HG03066 (cell line): ENCODE measurements at regions not wholly inside any gene's neighbourhood (a gene's known extent, or its start where the extent isn't known, plus 50 kb on each side); places are given as distances from the start of the nearest gene placed in this dataset.
"Not testable (repeated sequence)": the region's sequence is repeated elsewhere in the genome, so short reads cannot be mapped to it uniquely, and the experiment has no call there.

Experiments
- ATAC-seq: cut with Tn5 transposase; IDR thresholded peaks from one replicate; pipeline ENCODE4 v1.9.1; 2021; ENCODE audit warnings: low read depth; ENCODE audit not compliant: unreplicated experiment

DNA sequence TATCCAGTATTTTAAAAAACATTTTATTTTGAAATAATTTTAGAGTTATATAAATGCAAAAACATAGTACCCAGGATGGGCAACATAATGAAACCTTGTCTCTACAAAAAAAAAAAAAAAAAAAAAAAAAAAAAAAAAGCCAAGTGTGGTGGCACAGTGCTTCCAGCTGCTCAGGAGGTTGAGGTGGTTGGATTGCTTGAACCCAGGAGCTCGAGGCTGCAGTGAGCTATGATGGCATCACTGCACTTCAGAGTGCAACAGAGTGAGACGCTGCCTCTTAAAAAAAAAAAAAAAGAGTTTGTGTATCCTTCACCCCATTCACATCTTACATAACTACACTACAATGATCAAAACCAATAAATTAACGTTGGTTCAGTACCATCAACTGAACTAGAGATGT is 115.6 kb upstream of the KIF26B start:
- ATAC-seq, result no peak

- ATAC-seq, result no peak
These were observed 118.7 kb upstream of the KIF26B start for GRCh38 chr1:245036102-245036501.

- no peak for ATAC-seq
These were observed 123.7 kb upstream of the KIF26B start for GRCh38 chr1:245031041-245031440.

DNA sequence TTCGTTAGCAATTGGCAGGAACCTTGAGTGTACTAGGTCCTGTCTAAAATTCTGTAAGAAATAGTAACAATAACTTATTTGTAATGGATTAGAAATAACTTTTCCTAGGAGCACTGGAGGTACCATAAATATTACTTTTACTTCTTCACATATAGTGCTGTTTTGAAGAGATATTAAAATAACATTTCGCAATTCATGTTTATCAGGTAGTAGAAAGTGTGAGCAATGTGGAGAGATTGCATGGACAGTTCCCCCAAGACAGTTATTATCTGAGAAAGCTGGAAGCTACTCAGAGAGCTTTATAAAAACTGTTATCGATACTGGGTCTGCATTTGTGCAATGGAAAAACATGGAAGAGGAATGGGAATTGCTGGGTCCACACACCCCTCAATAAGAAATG is 128.5 kb upstream of the KIF26B start:
- no peak for ATAC-seq

- ATAC-seq, result no peak
These were observed 129.3 kb upstream of the KIF26B start for GRCh38 chr1:245025525-245025924.

DNA sequence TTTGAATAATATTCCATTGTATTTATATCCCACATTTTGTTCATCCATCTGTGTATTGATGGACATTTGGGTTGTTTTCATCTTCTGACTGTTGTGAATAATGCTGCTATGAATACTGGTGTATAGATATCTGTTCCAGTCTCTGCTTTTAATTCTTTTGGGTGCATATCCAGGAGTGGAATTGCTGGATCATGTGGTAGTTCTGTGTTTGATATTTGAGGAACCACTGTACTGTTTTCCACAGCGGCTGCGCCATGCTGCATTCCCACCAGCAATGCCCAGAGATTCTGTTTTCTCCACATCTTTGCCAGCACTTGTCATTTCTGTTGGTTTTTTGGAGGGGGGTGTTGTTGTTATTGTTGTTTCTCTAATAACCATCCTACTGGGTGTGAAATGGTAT is 131.6 kb upstream of the KIF26B start:
- no peak for ATAC-seq

GRCh38 chr1:245019910-245020486 is 134.8 kb upstream of the KIF26B start:
- ATAC-seq, result no peak

- no peak for ATAC-seq
These were observed 138.1 kb upstream of the KIF26B start for GRCh38 chr1:245016700-245017099.

DNA sequence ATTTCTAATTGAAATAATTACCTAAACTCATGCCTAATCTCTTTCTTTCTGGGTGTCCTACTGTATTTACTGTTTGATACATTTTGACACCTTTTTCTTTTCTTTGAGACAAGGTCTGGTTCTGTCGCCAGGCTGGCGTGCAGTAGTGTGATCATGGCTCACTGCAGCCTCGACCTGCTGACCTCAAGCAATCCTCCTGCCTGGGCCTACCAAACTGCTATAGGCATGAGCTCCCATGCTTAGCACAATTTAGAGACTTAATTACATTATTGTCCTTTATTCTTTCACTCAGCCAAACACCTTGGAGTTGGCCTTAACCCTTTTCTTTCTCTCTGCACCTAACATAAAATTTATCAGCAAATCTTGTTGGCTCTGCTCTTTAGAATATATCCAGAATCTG is 139.8 kb upstream of the KIF26B start:
- ATAC-seq, result no peak

GRCh38 chr1:245014247-245015029 is 140.3 kb upstream of the KIF26B start:
- no peak for ATAC-seq

DNA sequence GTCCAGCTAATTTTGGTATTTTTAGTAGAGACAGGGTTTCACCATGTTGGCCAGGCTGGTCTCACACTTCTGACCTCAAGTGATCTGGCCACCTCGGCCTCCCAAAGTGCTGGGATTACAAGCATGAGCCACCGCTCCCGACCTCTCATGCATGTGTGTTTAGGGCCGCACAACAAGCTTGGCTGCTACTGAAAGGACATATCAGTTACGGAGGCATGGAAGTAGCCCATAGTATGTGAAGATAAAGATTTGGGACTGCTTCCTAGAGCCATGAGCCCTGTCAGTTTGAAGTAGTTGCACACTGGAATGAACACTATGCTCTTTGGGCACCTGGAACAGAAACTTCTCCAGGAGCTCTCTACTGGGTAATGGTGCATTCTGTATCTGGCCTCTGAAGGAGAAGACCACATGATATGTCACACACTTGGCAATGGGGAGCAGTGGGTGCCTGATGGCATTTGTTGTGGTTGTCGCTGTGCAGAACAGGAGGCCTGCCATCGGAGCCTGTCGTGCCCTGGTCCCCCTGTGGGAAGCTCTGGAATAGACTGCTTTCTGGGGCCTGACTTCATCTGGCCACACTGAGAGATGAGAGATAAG is 144.7 kb upstream of the KIF26B start:
- ATAC-seq, result no peak

- ATAC-seq, result no peak
These were observed 144.4 kb upstream of the HNRNPU start for GRCh38 chr1:245008761-245009160.

DNA sequence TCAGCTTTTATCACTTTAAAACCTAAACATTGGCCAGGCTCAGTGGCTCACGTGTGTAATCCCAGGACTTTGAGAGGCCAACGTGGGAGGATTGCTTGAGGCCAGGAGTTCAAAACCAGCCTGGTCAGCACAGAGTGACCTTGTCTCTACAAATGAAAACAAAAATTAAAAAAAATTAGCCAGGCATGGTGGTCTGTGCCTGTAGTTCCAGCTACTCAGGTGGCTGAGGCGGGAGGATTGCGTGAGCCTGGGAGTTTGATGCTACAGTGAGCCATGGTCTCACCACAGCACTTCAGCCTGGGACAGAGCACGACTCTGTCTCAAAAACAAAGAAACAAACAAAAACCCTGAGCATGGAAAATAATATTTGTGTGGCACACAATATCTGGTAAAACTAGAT is 143.5 kb upstream of the HNRNPU start:
- ATAC-seq, result no peak

DNA sequence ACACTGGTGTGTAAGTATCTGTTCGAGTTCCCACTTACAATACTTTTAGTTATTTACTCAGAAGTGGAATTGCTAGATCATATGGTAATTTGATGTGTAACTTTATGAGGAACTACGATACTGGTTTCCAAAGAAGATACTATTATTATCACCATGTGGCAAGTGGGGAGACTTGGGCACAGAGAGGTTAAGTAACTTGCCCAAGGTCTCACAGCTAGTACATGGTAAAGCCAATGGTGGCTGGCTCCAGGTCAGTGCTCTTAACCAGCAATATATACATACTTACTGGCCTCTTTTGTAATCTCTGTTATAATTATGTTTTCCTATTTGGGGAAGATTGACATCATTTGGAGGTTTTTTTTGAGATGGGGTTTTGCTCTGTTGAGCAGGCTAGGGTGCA is 138.9 kb upstream of the HNRNPU start:
- no peak for ATAC-seq

- no peak for ATAC-seq
These were observed 136.9 kb upstream of the HNRNPU start for GRCh38 chr1:245001252-245001651.

GRCh38 chr1:245000872-245001188 is 136.5 kb upstream of the HNRNPU start:
- ATAC-seq, result no peak

DNA sequence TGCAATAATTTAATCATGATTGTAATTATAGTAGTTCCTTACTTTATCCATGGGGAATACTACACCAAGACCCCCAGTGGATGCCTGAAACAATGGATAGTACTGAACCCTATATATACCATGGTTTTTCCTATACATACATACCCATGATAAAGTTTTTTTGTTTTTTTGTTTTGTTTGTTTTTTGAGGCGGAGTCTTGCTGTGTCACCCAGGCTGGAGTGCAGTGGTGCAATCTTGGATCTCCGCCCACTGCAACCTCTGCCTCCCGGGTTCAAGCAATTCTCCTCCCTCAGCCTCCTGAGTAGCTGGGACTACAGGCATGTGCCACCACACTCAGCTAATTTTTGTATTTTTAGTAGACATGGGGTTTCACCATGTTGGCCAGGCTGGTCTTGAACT is 135.3 kb upstream of the HNRNPU start:
- ATAC-seq, result not testable (repeated sequence)

DNA sequence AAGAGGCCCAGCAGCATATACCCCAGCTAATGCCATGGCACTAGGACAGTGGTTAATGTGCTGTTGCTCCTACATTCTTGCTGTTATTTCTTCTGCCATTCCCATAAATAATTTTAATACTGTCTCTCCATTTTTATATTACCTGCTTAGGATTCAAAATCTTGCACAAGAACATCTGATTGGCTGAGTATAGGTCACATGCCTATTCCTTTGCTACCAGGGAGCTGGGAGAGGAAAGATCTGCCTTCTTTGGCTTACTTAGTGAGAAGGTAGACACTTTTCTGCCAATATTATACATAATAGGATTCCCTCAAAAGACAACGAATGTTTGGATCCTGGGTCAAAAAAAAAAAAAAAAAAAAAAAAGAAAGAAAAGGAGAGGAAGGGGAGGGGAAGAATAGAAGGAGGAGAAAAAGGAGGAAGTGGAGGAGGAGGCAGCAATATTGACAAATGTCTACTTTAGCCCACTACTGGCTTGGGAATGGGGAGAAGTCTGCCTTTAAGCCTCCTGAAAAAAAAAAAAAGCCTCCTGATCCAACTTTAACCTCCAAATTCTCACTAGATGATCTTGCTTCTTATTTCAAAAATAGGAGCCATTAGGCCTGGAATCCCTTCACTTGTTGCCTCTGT is 134.5 kb upstream of the HNRNPU start:
- no peak for ATAC-seq

DNA sequence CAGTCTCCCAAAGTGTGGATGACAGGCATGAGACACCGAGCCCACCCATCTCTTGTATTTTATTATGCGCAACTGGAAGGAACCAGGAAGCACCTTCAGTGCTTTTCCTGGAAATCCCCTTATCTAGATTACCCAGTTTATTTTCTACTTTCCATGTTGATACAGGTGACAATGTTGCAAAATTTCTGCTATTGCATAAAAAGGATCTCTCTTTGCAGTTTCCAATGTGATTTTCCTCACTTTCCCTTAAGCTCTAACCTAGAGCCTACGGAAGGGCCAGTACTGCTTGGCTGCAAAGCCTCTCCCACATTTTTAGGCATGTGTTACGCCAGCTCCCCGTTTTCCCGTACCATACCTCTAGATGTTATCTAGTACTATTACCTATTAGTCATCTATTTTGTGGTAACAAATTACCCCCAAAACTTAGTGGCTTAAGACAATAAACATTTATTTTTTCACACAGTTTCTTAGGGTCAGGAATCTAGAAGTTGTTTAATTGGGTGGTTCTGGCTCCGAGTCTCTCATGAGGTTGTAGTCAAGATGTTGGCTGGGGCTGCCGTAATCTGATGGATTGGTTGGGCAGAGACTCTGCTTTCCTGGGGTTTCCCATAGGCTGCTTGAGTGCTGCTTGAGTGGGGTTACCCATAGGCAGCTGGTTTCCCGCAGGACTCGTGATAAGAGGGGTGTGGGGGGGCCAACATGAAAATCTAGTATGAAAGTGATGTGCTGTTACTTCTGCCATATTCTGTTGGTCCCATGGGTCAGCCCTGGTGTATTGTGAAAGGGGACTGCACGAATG is 131.5 kb upstream of the HNRNPU start:
- ATAC-seq, result no peak

GRCh38 chr1:244992833-244993232 is 128.5 kb upstream of the HNRNPU start:
- no peak for ATAC-seq

DNA sequence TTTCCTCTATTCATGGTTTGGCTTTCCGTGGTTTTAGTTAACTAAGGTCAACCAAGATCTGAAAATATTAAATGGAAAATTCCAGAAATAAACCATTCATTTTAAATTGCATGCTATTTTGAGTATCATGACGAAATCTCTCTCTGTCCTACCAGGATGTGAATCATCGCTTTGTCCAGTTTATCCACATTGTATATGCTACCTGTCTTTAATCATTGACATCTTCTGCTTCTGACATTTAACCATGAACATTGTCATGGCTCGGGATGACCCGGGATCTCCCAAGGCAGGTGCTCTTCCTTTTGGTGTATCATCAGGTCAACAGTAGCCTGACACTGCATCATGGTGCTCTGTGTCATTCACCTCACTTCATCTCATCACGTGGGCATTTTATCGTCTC is 125.5 kb upstream of the HNRNPU start:
- ATAC-seq, result no peak
